Activated T-cell treated with anti-CD3 and anti-CD28 coated beads, Interleukin-2, amount 50 U/mL, for 48 hours (primary cell): ENCODE measurements at regions not wholly inside any gene's neighbourhood (a gene's known extent, or its start where the extent isn't known, plus 50 kb on each side); places are given as distances from the start of the nearest gene placed in this dataset.

Source experiments
- DNase-seq, 2 experiments: peaks; one replicate each; pipeline ENCODE4 v3.0.0-alpha.2; 2020

- no peak for DNase-seq
These were observed 282.7 kb downstream of the KCNN2 start for GRCh38 chr5:114644576-114644975.

- DNase-seq: no peak
These were observed 274.4 kb downstream of the KCNN2 start for GRCh38 chr5:114636271-114636670.

- no peak for DNase-seq
These were observed 273.4 kb downstream of the KCNN2 start for GRCh38 chr5:114634967-114635901.

DNA sequence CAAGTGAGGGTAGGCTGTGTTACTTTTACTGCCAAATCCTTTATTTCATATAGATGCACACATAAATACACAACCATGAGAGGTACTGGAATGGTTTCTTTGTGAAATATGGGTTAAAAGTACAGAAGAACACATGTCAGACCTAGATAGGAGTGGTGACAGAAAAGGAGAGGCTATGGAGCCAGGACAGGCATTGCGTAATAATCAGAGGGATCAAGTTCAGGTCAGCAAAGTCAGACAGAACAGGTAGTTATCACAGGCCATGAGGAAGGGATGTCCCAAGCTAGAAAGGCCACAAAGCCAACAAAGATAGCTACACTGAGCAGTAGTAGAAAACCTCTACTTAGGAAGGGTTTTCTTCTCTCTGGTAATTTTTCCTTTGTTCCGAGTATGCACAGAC lies 272.6 kb downstream of the KCNN2 start:
- no peak for DNase-seq

GRCh38 chr5:114612406-114612805 lies 250.5 kb downstream of the KCNN2 start:
- DNase-seq: no peak

- DNase-seq: no peak
These were observed 219.3 kb downstream of the KCNN2 start for GRCh38 chr5:114581136-114581535.

DNA sequence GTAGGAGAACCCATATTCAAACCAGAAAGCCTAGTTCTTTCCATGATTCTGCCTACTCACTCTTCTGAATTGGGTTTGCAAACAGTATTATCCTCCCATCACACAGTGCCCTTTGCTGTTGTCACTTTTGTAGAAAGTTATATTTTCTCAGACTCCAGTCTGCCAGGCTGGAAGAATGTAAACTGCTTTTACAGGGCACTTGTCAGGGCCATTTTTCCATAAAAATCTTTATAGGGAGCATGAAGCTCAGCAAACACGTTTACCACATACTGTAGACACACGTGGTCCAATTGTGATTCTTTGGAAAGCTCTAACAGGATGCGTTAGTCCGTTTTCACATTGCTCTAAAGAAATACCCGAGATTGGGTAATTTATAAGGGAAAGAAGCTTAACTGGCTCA lies 204.0 kb downstream of the KCNN2 start:
- no peak for DNase-seq

GRCh38 chr5:114565139-114565538 lies 203.3 kb downstream of the KCNN2 start:
- DNase-seq: no peak

- no peak for DNase-seq
These were observed 199.5 kb downstream of the KCNN2 start for GRCh38 chr5:114561415-114561814.
